Osteocyte (in vitro differentiated cells): ENCODE measurements at regions not wholly inside any gene's neighbourhood (a gene's known extent, or its start where the extent isn't known, plus 50 kb on each side); places are given as distances from the start of the nearest gene placed in this dataset.
A peak's percentile ranks its signal among the peaks of the same experiment; 100 is the strongest.

Experiments
- DNase-seq: peaks from one replicate; pipeline ENCODE4 v3.0.0; 2021; ENCODE audit warnings: mixed read lengths; ENCODE audit not compliant: unreplicated experiment; ENCODE audit errors: extremely low spot score
- H3K27ac Mint-ChIP-seq: one replicate; pipeline ENCODE4 v1.8.0; 2021; ENCODE audit warnings: mild to moderate bottlenecking, mixed read lengths; ENCODE audit not compliant: unreplicated experiment
- H3K27me3 Mint-ChIP-seq: one replicate; pipeline ENCODE4 v1.8.0; 2021; ENCODE audit warnings: mixed read lengths; ENCODE audit not compliant: unreplicated experiment
- H3K36me3 Mint-ChIP-seq: one replicate; pipeline ENCODE4 v1.8.0; 2021; ENCODE audit warnings: mixed read lengths; ENCODE audit not compliant: unreplicated experiment
- H3K4me1 Mint-ChIP-seq: one replicate; pipeline ENCODE4 v1.8.0; 2021; ENCODE audit warnings: mixed read lengths; ENCODE audit not compliant: unreplicated experiment
- H3K4me3 Mint-ChIP-seq: one replicate; pipeline ENCODE4 v1.8.0; 2021; ENCODE audit warnings: mild to moderate bottlenecking, moderate library complexity, mixed read lengths; ENCODE audit not compliant: unreplicated experiment
- H3K9me3 Mint-ChIP-seq: one replicate; pipeline ENCODE4 v1.8.0; 2021; ENCODE audit warnings: mixed read lengths; ENCODE audit not compliant: unreplicated experiment
- CTCF ChIP-seq: fragments of 200-600 bp; sonication (generic); IDR thresholded peaks from 2 replicates; pipeline ENCODE4 v1.5.0; 2021; ENCODE audit warnings: antibody characterized with exemption, mild to moderate bottlenecking, moderate library complexity

GRCh38 chr20:24151621-24152294, 163.2 kb upstream of the GGTLC1 start:
- no peak overlapping the region for H3K4me3 Mint-ChIP-seq
- no peaks in the 10 kb centered on the region for H3K4me1 Mint-ChIP-seq
- H3K27ac Mint-ChIP-seq: no peak overlapping the region
- H3K36me3 Mint-ChIP-seq: no peaks in the 10 kb centered on the region
- peaks cover 13% of the 10 kb centered on the region for H3K27me3 Mint-ChIP-seq
- H3K9me3 Mint-ChIP-seq: peaks cover 3% of the 10 kb centered on the region
- no peak for DNase-seq
- no peak for TF ChIP-seq CTCF

GRCh38 chr20:24150406-24150805, 161.8 kb upstream of the GGTLC1 start:
- Mint-ChIP-seq H3K27ac (no peak overlapping the region), H3K27me3 (peaks cover 10% of the 10 kb centered on the region), H3K4me1 (no peaks in the 10 kb centered on the region), H3K4me3 (no peak overlapping the region), H3K9me3 (peaks cover 3% of the 10 kb centered on the region), H3K36me3 (no peaks in the 10 kb centered on the region)
- TF ChIP-seq CTCF: no peak
- DNase-seq: no peak

- Mint-ChIP-seq H3K27ac (no peak overlapping the region), H3K4me3 (no peak overlapping the region), H3K9me3 (peaks cover 3% of the 10 kb centered on the region), H3K4me1 (no peaks in the 10 kb centered on the region), H3K27me3 (peaks cover 8% of the 10 kb centered on the region), H3K36me3 (no peaks in the 10 kb centered on the region)
- peak; percentile 46 for TF ChIP-seq CTCF
- no peak for DNase-seq
These were observed 161.3 kb upstream of the GGTLC1 start for GRCh38 chr20:24149881-24150307.

- DNase-seq: no peak
- peaks cover 5% of the 10 kb centered on the region for H3K27me3 Mint-ChIP-seq
- TF ChIP-seq CTCF: no peak
These were observed 160.6 kb upstream of the GGTLC1 start for GRCh38 chr20:24149175-24149574.

GRCh38 chr20:24148372-24148771, 159.8 kb upstream of the GGTLC1 start:
- H3K4me3 Mint-ChIP-seq: no peak overlapping the region
- H3K4me1 Mint-ChIP-seq: no peaks in the 10 kb centered on the region
- no peak for TF ChIP-seq CTCF

More at GRCh38 chr20:24149175-24149574, 160.6 kb upstream of the GGTLC1 start:
- H3K36me3 Mint-ChIP-seq: no peaks in the 10 kb centered on the region
- no peak overlapping the region for H3K27ac Mint-ChIP-seq
- no peak overlapping the region for H3K4me3 Mint-ChIP-seq
- H3K9me3 Mint-ChIP-seq: peaks cover 3% of the 10 kb centered on the region
- no peaks in the 10 kb centered on the region for H3K4me1 Mint-ChIP-seq

More at GRCh38 chr20:24148372-24148771, 159.8 kb upstream of the GGTLC1 start:
- Mint-ChIP-seq H3K27me3 (peaks cover 2% of the 10 kb centered on the region), H3K27ac (no peak overlapping the region), H3K9me3 (peaks cover 3% of the 10 kb centered on the region), H3K36me3 (no peaks in the 10 kb centered on the region)
- DNase-seq: no peak
